IMR-90 (cell line): ENCODE measurements at regions not wholly inside any gene's neighbourhood (a gene's known extent, or its start where the extent isn't known, plus 50 kb on each side); places are given as distances from the start of the nearest gene placed in this dataset.

Experiments used
- BHLHE40 ChIP-seq: fragments of 150-350 bp; IDR thresholded peaks from 2 replicates; pipeline ENCODE4 v1.6.1; 2016; ENCODE audit warnings: mild to moderate bottlenecking, low read depth, low read length
- TF ChIP-seq, protein P1 (sequence below): fragments of 150-350 bp; IDR thresholded peaks from 2 replicates; pipeline ENCODE4 v1.6.1; 2016; ENCODE audit warnings: low read depth, mild to moderate bottlenecking, low read length, moderate library complexity, borderline replicate concordance

- TF ChIP-seq, protein P1, sequence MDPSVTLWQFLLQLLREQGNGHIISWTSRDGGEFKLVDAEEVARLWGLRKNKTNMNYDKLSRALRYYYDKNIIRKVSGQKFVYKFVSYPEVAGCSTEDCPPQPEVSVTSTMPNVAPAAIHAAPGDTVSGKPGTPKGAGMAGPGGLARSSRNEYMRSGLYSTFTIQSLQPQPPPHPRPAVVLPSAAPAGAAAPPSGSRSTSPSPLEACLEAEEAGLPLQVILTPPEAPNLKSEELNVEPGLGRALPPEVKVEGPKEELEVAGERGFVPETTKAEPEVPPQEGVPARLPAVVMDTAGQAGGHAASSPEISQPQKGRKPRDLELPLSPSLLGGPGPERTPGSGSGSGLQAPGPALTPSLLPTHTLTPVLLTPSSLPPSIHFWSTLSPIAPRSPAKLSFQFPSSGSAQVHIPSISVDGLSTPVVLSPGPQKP: no peak
- TF ChIP-seq BHLHE40: no peak
These were observed 163.0 kb upstream of the KLF14 start (continued) for GRCh38 chr7:130896898-130897514.
